ENCODE measurements at regions not wholly inside any gene's neighbourhood (a gene's known extent, or its start where the extent isn't known, plus 50 kb on each side); places are given as distances from the start of the nearest gene placed in this dataset.

DNA sequence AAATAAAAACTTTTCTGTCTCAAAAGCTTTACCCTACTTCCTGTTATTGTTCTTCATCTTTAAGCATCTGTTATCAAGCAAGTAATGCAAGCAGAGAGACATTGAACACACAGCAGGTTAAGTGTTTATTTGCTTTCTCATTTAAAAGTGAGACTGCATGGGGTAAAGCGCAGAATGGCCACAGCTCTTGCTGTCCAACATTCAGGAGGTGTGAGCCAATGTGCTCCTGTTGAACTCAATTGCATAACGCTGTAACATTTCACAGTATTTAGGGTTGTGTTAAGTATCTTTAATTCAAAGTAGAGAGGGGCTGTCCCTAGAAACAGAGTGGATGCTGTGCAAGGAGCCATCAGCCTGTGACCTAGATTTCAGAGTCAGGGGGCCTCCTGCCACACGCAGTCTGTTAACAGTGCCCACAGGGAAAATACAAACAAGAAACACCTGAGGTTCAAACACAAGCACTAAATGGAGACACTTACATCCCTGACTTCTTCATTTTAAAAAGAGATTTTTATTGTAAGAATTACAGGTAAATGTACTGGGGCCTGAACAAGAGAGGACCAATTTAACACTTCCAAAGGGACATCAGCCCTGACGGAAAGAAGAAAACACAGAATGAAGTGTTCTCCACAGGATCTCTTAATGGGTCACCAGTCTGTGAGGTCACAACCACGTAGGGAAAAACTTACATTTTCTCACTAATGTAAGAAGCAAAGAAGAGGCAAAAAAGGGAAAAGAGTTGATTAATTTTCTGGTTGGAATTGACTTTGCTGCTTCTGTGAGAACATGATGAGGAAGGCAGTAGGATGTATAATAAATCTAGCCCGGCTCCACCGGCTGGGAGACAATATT is 815.1 kb downstream of the VGLL3 start:
- DNase-seq (ENCODE audit: low read depth), result no peak

GRCh38 chr3:86175051-86175536 is 815.9 kb downstream of the VGLL3 start:
- DNase-seq (ENCODE audit: low read depth), result peak; percentile 9

DNA sequence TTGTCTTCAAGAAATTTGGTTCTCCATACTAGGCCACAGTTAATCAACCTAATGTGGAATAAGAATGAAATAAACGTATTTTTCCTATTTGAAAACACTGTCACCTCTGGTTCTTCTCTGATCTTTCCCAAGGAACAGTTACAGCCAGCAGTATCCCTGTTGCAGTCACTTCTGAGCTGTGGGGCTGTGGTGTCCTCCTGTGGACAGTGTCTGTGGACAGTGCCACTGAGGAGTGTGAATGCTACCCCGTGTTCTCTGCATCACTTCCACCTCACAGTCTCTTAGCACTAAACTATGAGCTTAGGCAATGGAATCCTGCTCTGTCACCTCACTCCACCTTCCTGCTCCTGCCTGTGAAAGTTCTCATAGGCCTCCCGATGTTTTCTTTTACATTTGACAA is 817.5 kb downstream of the VGLL3 start:
- DNase-seq (ENCODE audit: low read depth), result no peak

GRCh38 chr3:86168512-86168911 is 822.4 kb downstream of the VGLL3 start:
- DNase-seq (ENCODE audit: low read depth), result no peak

- no peak for DNase-seq (ENCODE audit: low read depth)
These were observed 828.4 kb downstream of the VGLL3 start for GRCh38 chr3:86162521-86162920.

GRCh38 chr3:86161493-86161892 is 829.5 kb downstream of the VGLL3 start:
- DNase-seq (ENCODE audit: low read depth), result no peak

- DNase-seq (ENCODE audit: low read depth), result no peak
These were observed 838.3 kb downstream of the VGLL3 start for GRCh38 chr3:86152620-86153019.

DNA sequence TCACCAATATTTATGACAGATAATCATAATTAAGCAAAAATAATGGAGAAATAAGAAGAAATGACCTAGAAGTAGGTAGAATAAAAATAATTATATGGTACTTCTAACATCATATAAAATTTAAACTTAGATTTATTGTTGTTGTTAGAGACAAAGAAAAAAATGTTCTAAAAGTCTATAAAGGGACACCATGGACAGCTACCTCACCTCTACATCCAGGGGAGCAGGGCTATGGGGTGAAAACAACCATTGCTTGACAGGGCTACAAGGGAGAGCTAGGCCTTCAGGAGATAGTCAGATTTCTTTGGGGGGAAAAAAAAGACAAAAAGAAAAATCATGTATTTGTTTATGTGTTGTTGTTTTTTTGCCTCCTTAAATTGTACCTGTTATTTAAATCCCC is 841.9 kb downstream of the VGLL3 start:
- DNase-seq (ENCODE audit: low read depth), result no peak

DNA sequence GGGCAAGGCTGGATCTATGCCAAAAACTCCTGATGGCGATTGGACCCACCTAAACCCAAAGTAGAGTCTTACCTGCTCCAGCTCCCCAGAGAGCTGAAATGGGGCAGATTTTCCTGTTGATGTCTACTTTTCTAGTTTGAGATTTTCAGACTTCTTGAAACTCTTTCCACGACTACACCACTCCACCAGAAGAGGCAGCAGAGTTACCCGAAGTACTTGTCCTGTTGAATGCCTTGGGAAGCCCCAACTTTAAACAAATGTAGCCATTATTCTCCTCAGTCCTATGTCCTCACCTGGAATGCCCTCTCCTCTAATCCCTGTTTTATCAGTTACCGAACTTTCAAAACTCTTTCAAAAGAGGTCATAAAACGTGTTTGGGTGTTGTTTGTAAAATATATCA is 843.8 kb downstream of the VGLL3 start:
- no peak for DNase-seq (ENCODE audit: low read depth)

GRCh38 chr3:86126552-86126951 is 864.4 kb downstream of the VGLL3 start:
- no peak for DNase-seq (ENCODE audit: low read depth)

All from non-pigmented ciliary epithelial cell (primary cell).